ENCODE measurements at regions not wholly inside any gene's neighbourhood (a gene's known extent, or its start where the extent isn't known, plus 50 kb on each side); places are given as distances from the start of the nearest gene placed in this dataset.

- DNase-seq = no peak
These were observed 79.3 kb upstream of the MMADHC start for GRCh38 chr2:149666809-149667320.

DNA sequence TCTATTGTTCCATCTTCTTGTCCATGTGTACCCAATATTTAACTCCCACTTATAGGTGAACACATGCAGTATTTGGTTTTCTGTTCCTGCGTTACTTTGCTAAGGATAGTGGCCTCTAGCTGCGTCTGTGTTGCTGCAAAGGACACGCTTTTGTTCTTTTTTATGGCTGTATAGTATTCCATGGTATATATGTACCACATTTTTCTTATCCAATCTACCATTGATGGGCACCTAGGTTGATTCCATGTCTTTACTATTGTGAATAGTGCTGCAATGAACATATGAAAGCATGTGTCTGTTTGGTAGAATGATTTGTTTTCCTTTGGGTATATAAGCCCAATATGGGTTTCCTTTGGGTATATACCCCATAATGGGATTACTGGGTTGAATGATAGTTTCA, 77.3 kb upstream of the MMADHC start:
- DNase-seq = no peak

DNA sequence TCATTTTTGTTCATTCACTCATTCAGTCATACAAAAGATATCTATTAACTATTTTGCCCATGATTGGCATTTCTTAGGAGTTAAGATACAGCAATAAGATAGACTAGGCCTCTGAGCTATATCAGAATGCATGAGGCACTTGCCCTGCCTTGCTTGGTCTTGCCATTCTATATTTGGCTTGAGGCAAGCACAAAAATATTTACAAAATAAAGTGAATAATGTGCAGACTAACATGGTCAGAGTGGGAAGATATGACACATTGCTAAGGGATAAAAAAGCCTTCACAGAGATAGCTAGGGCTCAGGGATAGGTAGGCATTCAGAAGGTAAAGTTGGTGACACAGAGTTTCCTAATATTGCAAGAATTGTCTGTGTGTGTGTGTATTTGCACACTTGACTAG, 75.0 kb upstream of the MMADHC start:
- DNase-seq = no peak

DNA sequence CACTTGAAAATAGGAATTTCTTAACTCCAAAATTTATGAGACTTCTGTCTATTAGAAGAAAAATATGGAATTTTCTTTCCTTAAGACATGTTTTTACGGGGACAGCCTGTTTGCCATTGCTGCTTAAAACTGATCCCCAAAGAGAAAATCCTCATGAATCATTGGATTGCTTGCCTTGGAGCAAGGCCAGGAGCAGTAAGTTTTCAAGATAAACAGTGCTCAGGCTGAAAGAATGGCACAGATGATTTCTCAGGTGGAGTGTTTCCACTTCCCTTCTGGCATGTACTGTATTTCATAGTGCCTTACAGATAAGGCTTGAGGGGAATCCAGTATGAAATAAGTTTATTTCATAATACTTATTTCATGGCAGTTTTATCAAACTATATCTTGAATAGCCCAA, 74.3 kb upstream of the MMADHC start:
- no peak for DNase-seq

DNA sequence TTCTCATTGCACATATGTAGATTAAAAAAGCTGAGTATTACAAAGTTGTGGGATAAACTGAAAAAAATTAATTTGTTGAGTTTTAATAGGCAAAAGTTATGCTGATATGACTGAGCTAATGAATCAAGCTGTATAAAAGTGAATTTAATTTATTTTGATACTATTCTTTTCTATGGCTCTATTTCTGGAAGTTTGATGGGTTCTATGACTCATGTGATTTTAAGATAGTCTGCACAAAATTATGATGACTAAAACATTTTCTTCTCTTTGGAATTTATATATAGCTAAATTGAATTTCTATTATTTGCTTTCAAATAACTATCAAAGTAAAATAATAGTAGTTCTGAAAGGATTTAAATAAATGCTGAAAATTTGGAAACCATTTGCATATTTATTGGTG, 71.0 kb upstream of the MMADHC start:
- no peak for DNase-seq

- DNase-seq = no peak
These were observed 69.9 kb upstream of the MMADHC start for GRCh38 chr2:149657401-149658040.

DNA sequence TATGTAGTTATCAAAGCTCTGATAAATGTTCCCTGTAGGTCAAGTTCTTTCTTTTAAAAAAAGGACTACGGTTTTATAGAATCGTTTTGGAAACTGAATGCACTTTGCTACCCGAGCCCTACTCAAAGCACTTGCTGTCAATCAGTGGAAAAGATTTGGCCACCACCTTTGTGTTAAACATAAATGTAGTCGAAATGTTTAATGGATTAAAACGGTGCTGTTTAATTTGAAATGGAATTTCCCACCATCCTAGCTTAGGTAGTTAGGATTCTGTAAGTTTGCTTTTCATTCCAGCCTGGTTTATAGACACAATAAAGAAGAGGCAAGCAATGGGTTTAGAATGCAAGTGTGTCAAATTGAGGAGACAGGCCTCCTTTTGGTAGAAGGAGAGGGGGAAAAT, 69.4 kb upstream of the MMADHC start:
- no peak for DNase-seq

GRCh38 chr2:149653831-149654445, 66.4 kb upstream of the MMADHC start:
- no peak for DNase-seq

DNA sequence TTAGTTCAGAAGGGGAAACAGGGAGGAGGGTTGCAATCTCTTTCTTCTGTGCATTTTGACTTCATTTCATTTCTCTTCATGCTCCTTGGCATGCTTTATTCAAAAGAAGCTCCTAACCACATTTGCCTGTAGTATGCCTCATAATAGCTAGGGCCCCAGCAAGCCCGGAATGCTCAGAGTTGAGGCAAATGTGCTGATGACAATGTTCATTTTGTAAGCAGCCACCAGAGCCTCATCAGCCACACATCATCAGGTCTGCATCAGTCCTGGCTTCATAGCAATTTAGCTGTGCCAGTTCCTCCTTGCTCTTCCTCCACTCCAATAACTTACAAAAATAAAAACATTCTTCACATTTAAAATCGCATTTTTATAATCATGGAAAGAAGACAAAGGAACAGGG, 65.4 kb upstream of the MMADHC start:
- DNase-seq = no peak

GRCh38 chr2:149652526-149652925, 65.0 kb upstream of the MMADHC start:
- no peak for DNase-seq

- no peak for DNase-seq
These were observed 63.7 kb upstream of the MMADHC start for GRCh38 chr2:149651229-149651628.

DNA sequence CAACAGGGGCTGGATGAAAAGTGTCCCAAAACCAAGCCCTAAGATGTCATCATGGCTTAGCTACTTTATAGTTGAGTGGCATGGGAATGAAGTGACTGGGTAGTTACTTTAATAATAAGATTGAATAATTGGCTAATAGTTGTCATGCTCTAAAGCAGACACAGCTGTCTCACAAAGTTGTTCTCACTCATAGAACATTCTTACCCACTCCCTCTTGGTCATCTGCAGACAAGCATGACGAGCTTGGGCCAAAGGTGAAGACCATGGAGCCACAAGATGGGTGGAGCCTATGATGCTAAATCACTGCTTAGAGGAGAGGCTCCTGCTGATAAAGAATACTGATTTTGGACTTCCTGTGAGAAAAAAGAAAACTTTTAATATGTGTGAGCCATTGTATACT, 62.4 kb upstream of the MMADHC start:
- no peak for DNase-seq

DNA sequence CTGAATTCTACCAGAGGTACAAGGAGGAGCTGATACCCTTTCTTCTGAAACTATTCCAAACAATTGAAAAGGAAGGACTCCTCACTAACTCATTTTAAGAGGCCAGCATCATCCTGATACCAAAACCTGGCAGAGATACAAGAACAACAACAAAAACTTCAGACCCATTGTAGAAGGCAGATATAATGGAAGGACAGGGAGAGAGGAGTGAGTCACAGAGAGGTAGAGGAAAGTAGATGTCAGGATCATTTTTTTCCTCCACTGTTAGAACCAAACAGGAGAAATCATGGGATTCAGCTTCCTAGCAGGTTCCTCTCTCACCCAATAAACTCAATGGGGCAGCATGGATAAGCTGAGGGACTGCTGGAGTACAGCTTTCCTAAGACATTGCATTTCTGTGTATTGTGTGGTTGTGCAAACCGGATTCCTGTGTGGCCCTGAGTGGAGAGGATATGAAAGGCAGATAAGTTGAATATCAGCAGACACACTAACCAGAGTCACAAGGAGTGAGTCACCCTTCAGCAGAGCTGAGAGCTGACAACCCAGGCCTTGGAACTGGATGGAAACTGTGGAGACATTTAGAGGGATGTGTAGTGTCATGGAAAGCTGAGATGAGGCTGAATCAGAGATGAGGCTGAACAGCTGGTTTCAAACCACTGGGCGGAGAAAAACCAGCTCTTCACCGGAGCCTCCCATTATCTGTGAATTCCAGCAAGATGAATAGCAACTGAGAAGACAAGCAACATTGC, 60.9 kb upstream of the MMADHC start:
- no peak for DNase-seq

DNA sequence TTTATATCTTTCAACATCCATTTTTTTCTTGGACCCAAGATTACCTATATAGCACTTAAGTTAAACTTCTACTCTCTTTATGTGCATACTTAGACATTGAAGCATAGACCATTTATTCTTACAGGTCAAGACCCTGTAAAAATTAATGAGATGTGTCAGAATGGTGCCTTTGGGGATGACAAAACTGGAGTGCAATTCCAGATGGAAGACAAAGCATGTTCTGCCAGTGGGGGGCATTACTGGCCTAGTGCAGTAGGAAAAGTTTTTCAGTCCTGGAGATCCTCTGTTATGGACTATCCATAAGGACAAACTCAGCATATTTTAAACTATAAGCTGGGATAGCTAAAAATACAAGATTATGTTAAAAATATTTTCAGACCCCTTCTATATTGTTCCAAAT, 57.8 kb upstream of the MMADHC start:
- DNase-seq = no peak
